ENCODE measurements at regions not wholly inside any gene's neighbourhood (a gene's known extent, or its start where the extent isn't known, plus 50 kb on each side); places are given as distances from the start of the nearest gene placed in this dataset.

DNA sequence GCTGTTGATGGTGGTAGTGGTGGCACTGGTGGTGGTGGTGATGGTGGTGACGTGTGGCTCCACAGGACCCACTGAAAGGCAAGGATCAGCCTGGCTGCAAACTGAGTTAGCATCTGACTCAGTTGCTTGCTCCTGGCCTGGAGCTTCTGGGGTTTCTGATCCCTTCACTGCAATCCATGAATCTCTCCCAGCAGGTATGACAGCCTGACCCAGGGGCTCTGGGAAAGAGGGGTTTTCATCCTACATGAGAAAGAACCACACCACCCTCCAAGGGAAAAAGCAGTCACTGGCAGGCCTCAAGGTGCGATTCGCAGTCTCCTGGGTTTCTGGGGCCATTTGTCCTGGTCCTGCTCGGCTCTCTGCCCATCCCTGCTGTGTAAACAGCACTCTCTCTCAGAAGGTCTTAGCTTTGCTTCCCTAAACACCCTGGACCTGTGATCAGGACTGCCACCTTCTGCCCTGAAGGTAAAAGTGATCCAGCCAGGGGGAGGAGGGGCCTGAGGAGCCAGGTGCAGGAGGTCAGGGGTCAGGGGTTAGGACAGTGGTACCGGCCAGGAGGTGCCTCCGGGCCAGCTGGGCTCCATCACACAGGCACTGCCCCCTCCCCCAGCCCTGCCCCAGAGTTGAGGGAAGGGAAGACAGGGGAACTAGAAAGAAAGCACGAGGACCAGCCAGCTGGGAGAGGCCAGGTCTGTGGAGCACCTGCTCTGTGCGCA lies 152.0 kb downstream of the BMP7 start:
- 52 to 74% (median 64%) methylated on average over 6 to 8 of the region's 8 CpGs for WGBS, 5 donors
- DNase-seq = no peak
- intact Hi-C loops (cut with DNase I; ENCODE audit: low total_unique reads) = no loop called here

GRCh38 chr20:57117296-57117695 lies 149.1 kb downstream of the BMP7 start:
- peaks cover 0 to 11% (median 0%) of the 10 kb centered on the region in 7 donors for H3K27me3 ChIP-seq (replicated peaks in 1 of 7)
- intact Hi-C loops (cut with DNase I; ENCODE audit: low total_unique reads) = no loop called here
- DNase-seq = no peak
- no peak overlapping the region for H3K4me3 ChIP-seq
- no peaks in the 10 kb centered on the region for H3K36me3 ChIP-seq
- 87 to 94% (median 89%) methylated on average over 5 to 7 of the region's 7 CpGs for WGBS, 5 donors
- H3K9me3 ChIP-seq = peaks cover 0 to 4% (median 0%) of the 10 kb centered on the region in 8 donors
- H3K27ac ChIP-seq = no peak overlapping the region
- H3K4me1 ChIP-seq = no peaks in the 10 kb centered on the region
- TF ChIP-seq POLR2AphosphoS5 (IDR thresholded peaks at IDR 0.05) = no peak
- TF ChIP-seq POLR2A (IDR thresholded peaks at IDR 0.05) = no peak
- no peak for TF ChIP-seq CTCF (IDR thresholded peaks at IDR 0.05 in 8 of 11, conservative IDR thresholded peaks at IDR 0.05 in 3 of 11)

More for the DNA sequence above, 152.0 kb downstream of the BMP7 start:
- TF ChIP-seq POLR2AphosphoS5 (IDR thresholded peaks at IDR 0.05) (no peak), POLR2A (IDR thresholded peaks at IDR 0.05) (no peak), CTCF (IDR thresholded peaks at IDR 0.05 in 8 of 11, conservative IDR thresholded peaks at IDR 0.05 in 3 of 11) (no peak)
- H3K27ac ChIP-seq = no peak overlapping the region
- no peaks in the 10 kb centered on the region for H3K4me1 ChIP-seq
- no peaks in the 10 kb centered on the region for H3K36me3 ChIP-seq
- H3K9me3 ChIP-seq = peaks cover 0 to 4% (median 0%) of the 10 kb centered on the region in 8 donors
- no peak overlapping the region for H3K4me3 ChIP-seq
- H3K27me3 ChIP-seq (replicated peaks in 1 of 7) = peaks cover 0 to 8% (median 0%) of the 10 kb centered on the region in 7 donors

DNA sequence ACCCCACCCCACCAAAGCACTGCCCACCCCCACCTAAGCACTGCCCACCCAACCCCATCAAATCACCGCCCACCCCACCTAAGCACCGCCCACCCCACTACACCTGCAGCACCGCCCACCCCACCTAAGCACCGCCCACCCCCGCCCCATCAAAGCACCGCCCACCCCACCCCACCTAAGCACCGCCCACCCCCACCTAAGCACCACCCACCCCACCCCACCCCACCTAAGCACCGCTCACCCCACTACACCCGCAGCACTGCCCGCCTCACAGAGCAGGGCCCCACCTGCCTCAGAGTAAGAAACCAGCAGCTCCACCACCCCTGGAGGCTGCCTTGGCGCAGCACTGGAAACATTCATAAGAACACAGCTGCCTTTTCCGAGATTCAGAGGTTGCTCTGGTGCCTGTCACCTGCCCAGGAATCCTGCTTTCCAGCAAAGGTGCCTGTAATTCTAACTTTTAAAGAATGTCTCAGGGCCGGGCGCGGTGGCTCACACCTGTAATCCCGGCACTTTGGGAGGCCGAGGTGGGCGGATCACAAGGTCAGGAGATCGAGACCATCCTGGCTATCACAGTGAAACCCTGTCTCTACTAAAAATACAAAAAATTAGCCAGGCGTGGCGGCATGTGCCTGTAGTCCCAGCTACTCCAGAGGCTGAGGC lies 148.2 kb downstream of the BMP7 start:
- Histone ChIP-seq H3K9me3 (peaks cover 0 to 4% (median 0%) of the 10 kb centered on the region in 8 donors), H3K36me3 (no peaks in the 10 kb centered on the region), H3K27ac (no peak overlapping the region), H3K4me3 (no peak overlapping the region), H3K27me3 (replicated peaks in 1 of 7) (peaks cover 0 to 11% (median 0%) of the 10 kb centered on the region in 7 donors), H3K4me1 (no peaks in the 10 kb centered on the region)
- 87 to 97% (median 91%) methylated on average over 11 to 21 of the region's 21 CpGs for whole genome bisulfite sequencing, 5 donors
- DNase-seq = no peak
- no peak for TF ChIP-seq POLR2AphosphoS5 (IDR thresholded peaks at IDR 0.05)
- TF ChIP-seq POLR2A (IDR thresholded peaks at IDR 0.05) = no peak
- TF ChIP-seq CTCF (IDR thresholded peaks at IDR 0.05 in 8 of 11, conservative IDR thresholded peaks at IDR 0.05 in 3 of 11) = no peak
- intact Hi-C loops (cut with DNase I; ENCODE audit: low total_unique reads) = no loop called here

Small RNA genes in the stretch of these regions (small RNA-seq; reads per million reads assigned to genes)
- 0 reads per million in 4 donors for gene RNU6-929P
